IMR-90 (cell line): ENCODE measurements at regions not wholly inside any gene's neighbourhood (a gene's known extent, or its start where the extent isn't known, plus 50 kb on each side); places are given as distances from the start of the nearest gene placed in this dataset.

Experiments used
- BHLHE40 ChIP-seq: fragments of 150-350 bp; IDR thresholded peaks from 2 replicates; pipeline ENCODE4 v1.6.1; 2016; ENCODE audit warnings: mild to moderate bottlenecking, low read depth, low read length
- CEBPB ChIP-seq: IDR thresholded peaks from 2 replicates; pipeline ENCODE4 v1.6.1; 2012; ENCODE audit warnings: low read depth, low read length, improper control_type of control experiment
- CHD1 ChIP-seq: IDR thresholded peaks from 2 replicates; pipeline ENCODE4 v1.6.1; 2012; ENCODE audit warnings: low read depth, low read length, improper control_type of control experiment
- FOS ChIP-seq: fragments of 150-350 bp; IDR thresholded peaks from 2 replicates; pipeline ENCODE4 v1.6.1; 2016; ENCODE audit warnings: low read depth, low read length
- MAFK ChIP-seq: IDR thresholded peaks from 2 replicates; pipeline ENCODE4 v1.6.1; 2012; ENCODE audit warnings: low read depth, low read length, improper control_type of control experiment
- MAZ ChIP-seq: IDR thresholded peaks from 2 replicates; pipeline ENCODE4 v1.6.1; 2012; ENCODE audit warnings: low read depth, mild to moderate bottlenecking, low read length, improper control_type of control experiment, moderate library complexity, borderline replicate concordance
- POLR2A ChIP-seq: IDR thresholded peaks from 2 replicates; pipeline ENCODE4 v1.6.1; 2012; ENCODE audit warnings: mild to moderate bottlenecking, low read depth, low read length
- RAD21 ChIP-seq: IDR thresholded peaks from 2 replicates; pipeline ENCODE4 v1.6.1; 2012; ENCODE audit warnings: low read length, improper control_type of control experiment
- RFX5 ChIP-seq: IDR thresholded peaks from 2 replicates; pipeline ENCODE4 v1.8.0; 2012; ENCODE audit warnings: low read depth, mild to moderate bottlenecking, low read length, moderate library complexity
- SMC3 ChIP-seq: fragments of 150-350 bp; IDR thresholded peaks from 2 replicates; pipeline ENCODE4 v1.6.1; 2016; ENCODE audit warnings: low read depth, mild to moderate bottlenecking, antibody characterized with exemption, low read length, moderate library complexity
- TF ChIP-seq, protein P1 (sequence below): conservative IDR thresholded peaks from 2 replicates; pipeline ENCODE4 v1.5.1; 2012; ENCODE audit warnings: mild to moderate bottlenecking, low read depth, low read length, improper control_type of control experiment
- TF ChIP-seq, protein P2 (sequence below): fragments of 150-350 bp; IDR thresholded peaks from 2 replicates; pipeline ENCODE4 v1.6.1; 2017; ENCODE audit warnings: mild to moderate bottlenecking, antibody characterized with exemption, low read length, low read depth
- TF ChIP-seq, protein P3 (sequence below): fragments of 150-350 bp; IDR thresholded peaks from 2 replicates; pipeline ENCODE4 v1.6.1; 2016; ENCODE audit warnings: low read depth, mild to moderate bottlenecking, low read length, moderate library complexity, borderline replicate concordance

DNA sequence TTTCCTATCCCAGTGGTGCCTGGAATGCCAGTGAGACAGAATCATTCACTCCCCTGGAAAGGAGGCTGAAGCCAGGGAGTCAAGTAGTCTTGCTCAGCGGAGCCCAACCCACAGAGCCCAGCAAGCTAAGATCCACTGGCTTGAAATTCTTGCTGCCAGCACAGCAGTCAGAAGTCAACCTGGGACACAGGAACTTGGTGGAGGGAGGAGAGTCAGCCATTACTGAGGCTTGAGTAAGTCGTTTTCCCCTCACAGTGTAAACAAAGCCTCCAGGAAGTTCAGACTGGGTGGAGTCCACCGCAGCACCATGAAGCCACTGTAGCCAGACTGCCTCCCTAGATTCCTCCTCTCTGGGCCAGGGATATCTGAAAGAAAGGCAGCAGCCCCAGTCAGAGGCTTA, 283.2 kb upstream of the CPEB2 start:
- TF ChIP-seq FOS (no peak), POLR2A (no peak), BHLHE40 (no peak), CHD1 (no peak), MAFK (no peak), SMC3 (no peak), RAD21 (no peak), CEBPB (no peak), MAZ (no peak), RFX5 (no peak)
- TF ChIP-seq, protein P1, sequence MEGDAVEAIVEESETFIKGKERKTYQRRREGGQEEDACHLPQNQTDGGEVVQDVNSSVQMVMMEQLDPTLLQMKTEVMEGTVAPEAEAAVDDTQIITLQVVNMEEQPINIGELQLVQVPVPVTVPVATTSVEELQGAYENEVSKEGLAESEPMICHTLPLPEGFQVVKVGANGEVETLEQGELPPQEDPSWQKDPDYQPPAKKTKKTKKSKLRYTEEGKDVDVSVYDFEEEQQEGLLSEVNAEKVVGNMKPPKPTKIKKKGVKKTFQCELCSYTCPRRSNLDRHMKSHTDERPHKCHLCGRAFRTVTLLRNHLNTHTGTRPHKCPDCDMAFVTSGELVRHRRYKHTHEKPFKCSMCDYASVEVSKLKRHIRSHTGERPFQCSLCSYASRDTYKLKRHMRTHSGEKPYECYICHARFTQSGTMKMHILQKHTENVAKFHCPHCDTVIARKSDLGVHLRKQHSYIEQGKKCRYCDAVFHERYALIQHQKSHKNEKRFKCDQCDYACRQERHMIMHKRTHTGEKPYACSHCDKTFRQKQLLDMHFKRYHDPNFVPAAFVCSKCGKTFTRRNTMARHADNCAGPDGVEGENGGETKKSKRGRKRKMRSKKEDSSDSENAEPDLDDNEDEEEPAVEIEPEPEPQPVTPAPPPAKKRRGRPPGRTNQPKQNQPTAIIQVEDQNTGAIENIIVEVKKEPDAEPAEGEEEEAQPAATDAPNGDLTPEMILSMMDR, result no peak
- TF ChIP-seq, protein P2, sequence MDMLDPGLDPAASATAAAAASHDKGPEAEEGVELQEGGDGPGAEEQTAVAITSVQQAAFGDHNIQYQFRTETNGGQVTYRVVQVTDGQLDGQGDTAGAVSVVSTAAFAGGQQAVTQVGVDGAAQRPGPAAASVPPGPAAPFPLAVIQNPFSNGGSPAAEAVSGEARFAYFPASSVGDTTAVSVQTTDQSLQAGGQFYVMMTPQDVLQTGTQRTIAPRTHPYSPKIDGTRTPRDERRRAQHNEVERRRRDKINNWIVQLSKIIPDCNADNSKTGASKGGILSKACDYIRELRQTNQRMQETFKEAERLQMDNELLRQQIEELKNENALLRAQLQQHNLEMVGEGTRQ, result no peak
- TF ChIP-seq, protein P3, sequence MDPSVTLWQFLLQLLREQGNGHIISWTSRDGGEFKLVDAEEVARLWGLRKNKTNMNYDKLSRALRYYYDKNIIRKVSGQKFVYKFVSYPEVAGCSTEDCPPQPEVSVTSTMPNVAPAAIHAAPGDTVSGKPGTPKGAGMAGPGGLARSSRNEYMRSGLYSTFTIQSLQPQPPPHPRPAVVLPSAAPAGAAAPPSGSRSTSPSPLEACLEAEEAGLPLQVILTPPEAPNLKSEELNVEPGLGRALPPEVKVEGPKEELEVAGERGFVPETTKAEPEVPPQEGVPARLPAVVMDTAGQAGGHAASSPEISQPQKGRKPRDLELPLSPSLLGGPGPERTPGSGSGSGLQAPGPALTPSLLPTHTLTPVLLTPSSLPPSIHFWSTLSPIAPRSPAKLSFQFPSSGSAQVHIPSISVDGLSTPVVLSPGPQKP, result no peak
